Upper lobe of left lung (tissue), 6 donors: ENCODE measurements at regions not wholly inside any gene's neighbourhood (a gene's known extent, or its start where the extent isn't known, plus 50 kb on each side); places are given as distances from the start of the nearest gene placed in this dataset.

Source experiments
- ATAC-seq, 2 donors: fragments of 200-7000 bp; cut with Tn5 transposase; one replicate each; pipeline ENCODE4 v1.9.1; 2022; ENCODE audit warnings: mild to moderate bottlenecking in 2 of 2, moderate library complexity in 2 of 2; ENCODE audit not compliant: low FRiP score in 2 of 2
- DNase-seq, 2 donors: peaks; one replicate each; pipeline ENCODE4 v3.0.0-alpha.2; 2019 to 2020
- H3K27ac ChIP-seq, 4 donors: fragments of 200-600 bp; sonication (generic); one replicate each; pipeline ENCODE4 v1.5.1; 2016 to 2019
- H3K27me3 ChIP-seq, 4 donors: fragments of 200-600 bp; sonication (generic); one replicate each; pipeline ENCODE4 v1.5.1; 2017 to 2019
- H3K36me3 ChIP-seq, 4 donors: fragments of 200-600 bp; sonication (generic); one replicate each; pipeline ENCODE4 v1.5.1; 2016 to 2019
- H3K4me1 ChIP-seq, 4 donors: fragments of 200-600 bp; sonication (generic); one replicate each; pipeline ENCODE4 v1.5.1; 2018 to 2019
- H3K4me3 ChIP-seq, 4 donors: fragments of 200-600 bp; sonication (generic); one replicate each; pipeline ENCODE4 v1.5.1; 2017 to 2019; ENCODE audit warnings: mild to moderate bottlenecking in 2 of 4, moderate library complexity in 1 of 4
- H3K9me3 ChIP-seq, 4 donors: fragments of 200-600 bp; sonication (generic); one replicate each; pipeline ENCODE4 v1.5.1; 2018 to 2019
- EP300 ChIP-seq, 4 donors: sonication (generic); formaldehyde crosslinking; IDR thresholded peaks; one replicate each; pipeline ENCODE4 v1.5.1; 2017; ENCODE audit warnings: antibody characterized with exemption in 4 of 4, control low read depth in 2 of 4
- POLR2A ChIP-seq, 4 donors: fragments of 450-650 bp; IDR thresholded peaks; one replicate each; pipeline ENCODE4 v1.5.1; 2016 to 2017; ENCODE audit warnings: antibody characterized with exemption in 4 of 4, mild to moderate bottlenecking in 2 of 4
- POLR2AphosphoS5 ChIP-seq, 2 donors: sonication (generic); formaldehyde crosslinking; IDR thresholded peaks; one replicate each; pipeline ENCODE4 v1.5.1; 2017; ENCODE audit warnings: antibody characterized with exemption in 2 of 2
- WGBS, 2 donors: methylation state at CpG; one replicate each; pipeline ENCODE4 v1.1.5; 2017 to 2018; 5-methylcytosine and 5-hydroxymethylcytosine counted together
- TF ChIP-seq, protein P1 (sequence below), 6 experiments: fragments of 450-650 bp in 4 of 6; fragments of 200-600 bp in 2 of 6; sonication (generic) in 2 of 6; IDR thresholded peaks; one replicate each; pipeline ENCODE4 v1.5.1; 2016 to 2019; ENCODE audit warnings: antibody characterized with exemption in 6 of 6
- donor health status: DM: no; HTN: no; CAD: no; lungs with moderate emphysema.
- donor health status: DM: no; HTN: yes; CAD: no; lungs with severe emphysema.

DNA sequence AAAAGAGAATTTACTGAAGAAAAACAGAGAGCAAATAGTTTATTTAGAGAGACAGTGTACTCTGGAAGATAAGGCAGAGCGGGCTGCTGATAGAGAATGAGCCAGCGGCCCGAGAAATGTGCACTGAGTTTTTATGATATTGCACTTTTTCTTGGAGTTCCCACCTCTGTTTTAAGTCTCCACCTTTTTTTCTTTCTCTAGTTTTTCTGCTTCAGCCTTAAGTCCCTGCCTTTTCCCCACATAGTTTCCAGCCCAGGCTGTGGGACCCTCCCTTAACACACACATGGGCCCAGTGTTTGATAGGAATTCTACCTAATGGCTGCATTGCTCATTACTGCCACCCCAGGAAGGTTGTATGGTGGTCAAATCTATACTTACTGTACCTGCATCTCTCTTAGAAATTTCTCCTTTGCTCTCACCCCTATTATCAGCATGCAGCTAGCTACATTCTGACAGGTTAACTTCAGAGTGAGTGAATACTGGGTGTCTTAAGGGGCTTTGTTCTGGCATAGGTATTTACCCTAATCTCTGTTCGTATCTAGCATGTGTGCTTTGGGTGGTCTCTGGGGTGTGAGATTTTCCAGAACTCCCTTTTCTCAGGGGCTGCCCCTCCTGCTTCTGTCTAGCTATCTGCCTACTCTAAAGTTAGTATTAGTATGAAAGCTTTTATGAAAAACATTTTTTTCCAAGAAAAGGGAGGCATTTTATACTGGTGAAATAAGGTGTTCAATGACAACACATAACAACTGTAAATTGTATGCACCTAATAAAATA, 127.3 kb upstream of the TOP3B start:
- ATAC-seq (no peak), DNase-seq (no peak)
- Histone ChIP-seq H3K27ac (no peak overlapping the region), H3K4me3 (no peak overlapping the region), H3K4me1 (no peaks in the 10 kb centered on the region), H3K9me3 (no peaks in the 10 kb centered on the region), H3K36me3 (no peaks in the 10 kb centered on the region), H3K27me3 (no peaks in the 10 kb centered on the region)
- TF ChIP-seq, protein P1, sequence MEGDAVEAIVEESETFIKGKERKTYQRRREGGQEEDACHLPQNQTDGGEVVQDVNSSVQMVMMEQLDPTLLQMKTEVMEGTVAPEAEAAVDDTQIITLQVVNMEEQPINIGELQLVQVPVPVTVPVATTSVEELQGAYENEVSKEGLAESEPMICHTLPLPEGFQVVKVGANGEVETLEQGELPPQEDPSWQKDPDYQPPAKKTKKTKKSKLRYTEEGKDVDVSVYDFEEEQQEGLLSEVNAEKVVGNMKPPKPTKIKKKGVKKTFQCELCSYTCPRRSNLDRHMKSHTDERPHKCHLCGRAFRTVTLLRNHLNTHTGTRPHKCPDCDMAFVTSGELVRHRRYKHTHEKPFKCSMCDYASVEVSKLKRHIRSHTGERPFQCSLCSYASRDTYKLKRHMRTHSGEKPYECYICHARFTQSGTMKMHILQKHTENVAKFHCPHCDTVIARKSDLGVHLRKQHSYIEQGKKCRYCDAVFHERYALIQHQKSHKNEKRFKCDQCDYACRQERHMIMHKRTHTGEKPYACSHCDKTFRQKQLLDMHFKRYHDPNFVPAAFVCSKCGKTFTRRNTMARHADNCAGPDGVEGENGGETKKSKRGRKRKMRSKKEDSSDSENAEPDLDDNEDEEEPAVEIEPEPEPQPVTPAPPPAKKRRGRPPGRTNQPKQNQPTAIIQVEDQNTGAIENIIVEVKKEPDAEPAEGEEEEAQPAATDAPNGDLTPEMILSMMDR (IDR thresholded peaks at IDR 0.05) = no peak
- TF ChIP-seq POLR2A (IDR thresholded peaks at IDR 0.05) = no peak
- no peak for TF ChIP-seq EP300 (IDR thresholded peaks at IDR 0.05)
- TF ChIP-seq POLR2AphosphoS5 (IDR thresholded peaks at IDR 0.05) = no peak
- 91 to 94% methylated on average over 4 of the region's 4 CpGs for WGBS, 2 donors

DNA sequence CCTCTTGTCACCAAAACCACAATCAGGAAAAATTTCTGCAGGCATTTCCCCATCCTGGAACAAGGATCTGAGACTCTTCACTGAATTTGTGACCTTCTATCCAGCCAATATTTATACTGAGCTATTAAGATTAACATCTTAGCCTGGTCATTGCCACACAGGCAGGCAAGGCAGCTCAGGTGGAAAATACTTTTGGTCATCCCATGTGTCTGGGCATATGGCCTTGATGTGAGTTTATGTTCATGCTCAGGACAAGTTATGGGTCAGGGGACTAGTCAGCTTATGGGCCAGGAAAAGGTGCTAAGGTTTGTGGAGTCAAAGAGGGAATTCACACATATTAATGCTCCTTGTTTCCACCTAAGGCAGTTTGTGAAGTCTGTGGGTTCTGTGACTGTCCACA, 124.3 kb upstream of the TOP3B start:
- Histone ChIP-seq H3K9me3 (no peaks in the 10 kb centered on the region), H3K4me1 (no peaks in the 10 kb centered on the region), H3K4me3 (no peak overlapping the region), H3K27ac (no peak overlapping the region), H3K36me3 (no peaks in the 10 kb centered on the region), H3K27me3 (no peaks in the 10 kb centered on the region)
- DNase-seq (no peak), ATAC-seq (no peak)
- TF ChIP-seq POLR2AphosphoS5 (IDR thresholded peaks at IDR 0.05) = no peak

DNA sequence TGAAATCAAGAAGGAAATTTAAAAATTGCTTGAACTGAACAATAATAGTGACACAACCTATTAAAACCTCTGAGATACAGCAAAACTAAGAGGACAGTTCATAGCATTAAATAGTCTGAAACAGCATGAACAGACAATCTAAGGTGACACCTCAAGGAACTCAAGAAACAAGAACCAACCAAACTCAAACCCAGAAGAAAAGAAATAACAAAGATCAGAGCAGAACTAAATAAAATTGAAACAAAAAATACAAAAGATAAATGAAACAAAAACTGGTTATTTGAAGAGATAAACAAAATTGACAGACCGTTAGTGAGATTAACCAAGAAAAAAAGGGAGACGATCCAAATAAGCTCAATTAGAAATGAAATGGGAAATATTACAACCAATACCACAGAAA, 122.8 kb upstream of the TOP3B start:
- no peak for TF ChIP-seq EP300 (IDR thresholded peaks at IDR 0.05)
- TF ChIP-seq, protein P1 (IDR thresholded peaks at IDR 0.05) = no peak
- TF ChIP-seq POLR2A (IDR thresholded peaks at IDR 0.05) = no peak
- no peak for TF ChIP-seq POLR2AphosphoS5 (IDR thresholded peaks at IDR 0.05)
- 78 to 90% methylated on average over 2 of the region's 2 CpGs for WGBS, 2 donors
- Histone ChIP-seq H3K36me3 (no peaks in the 10 kb centered on the region), H3K4me1 (no peaks in the 10 kb centered on the region), H3K9me3 (no peaks in the 10 kb centered on the region), H3K27ac (no peak overlapping the region), H3K27me3 (no peaks in the 10 kb centered on the region), H3K4me3 (no peak overlapping the region)
- DNase-seq = no peak
- no peak for ATAC-seq

DNA sequence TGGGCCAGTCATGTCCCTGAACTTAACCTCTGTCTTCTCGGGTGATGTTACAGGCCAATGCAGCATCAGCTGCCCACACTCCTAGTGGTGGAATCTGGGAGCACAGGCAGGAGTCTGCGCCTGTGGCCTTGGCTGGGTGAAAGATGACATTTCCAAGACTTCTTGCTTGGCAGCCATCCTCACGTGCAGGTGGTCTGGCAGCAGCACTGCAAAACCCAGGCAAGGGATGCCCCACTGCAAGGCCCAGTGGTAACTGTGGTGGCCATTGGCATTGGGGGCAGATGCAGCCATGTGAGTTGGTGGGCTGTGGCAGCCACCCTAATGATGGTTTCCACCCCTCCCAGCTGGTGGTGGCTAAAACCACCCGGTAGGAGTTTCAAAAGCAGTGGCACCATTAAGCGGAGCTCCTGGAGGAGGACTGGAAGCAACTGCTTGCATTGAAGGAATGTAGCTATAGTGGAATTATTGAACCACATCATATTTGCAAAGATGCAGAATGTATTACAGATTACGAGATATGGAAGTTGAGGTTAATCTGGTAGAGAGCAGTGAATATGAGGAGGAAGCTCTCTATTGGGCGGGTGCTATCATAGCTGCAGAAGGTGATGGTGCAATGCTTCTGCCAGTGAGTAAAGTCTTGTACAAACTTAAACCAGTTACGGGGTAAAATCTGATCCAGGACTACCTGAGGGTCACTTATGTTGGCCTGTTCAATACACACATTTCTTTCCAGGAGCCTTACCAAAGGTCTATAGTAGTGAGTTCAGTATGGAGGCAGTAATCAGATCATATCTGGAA, 120.7 kb upstream of the TOP3B start:
- whole genome bisulfite sequencing, 2 donors = 62 to 81% methylated on average over 8 of the region's 8 CpGs
- H3K4me1 ChIP-seq = no peaks in the 10 kb centered on the region
- H3K27ac ChIP-seq = no peak overlapping the region
- no peaks in the 10 kb centered on the region for H3K9me3 ChIP-seq
- H3K27me3 ChIP-seq = no peaks in the 10 kb centered on the region
- H3K4me3 ChIP-seq = no peak overlapping the region
- TF ChIP-seq, protein P1 (IDR thresholded peaks at IDR 0.05) = peak in 1 of 6 experiments; percentile 23
- TF ChIP-seq POLR2A (IDR thresholded peaks at IDR 0.05) = no peak
- DNase-seq = no peak
- H3K36me3 ChIP-seq = no peaks in the 10 kb centered on the region
- ATAC-seq = no peak

DNA sequence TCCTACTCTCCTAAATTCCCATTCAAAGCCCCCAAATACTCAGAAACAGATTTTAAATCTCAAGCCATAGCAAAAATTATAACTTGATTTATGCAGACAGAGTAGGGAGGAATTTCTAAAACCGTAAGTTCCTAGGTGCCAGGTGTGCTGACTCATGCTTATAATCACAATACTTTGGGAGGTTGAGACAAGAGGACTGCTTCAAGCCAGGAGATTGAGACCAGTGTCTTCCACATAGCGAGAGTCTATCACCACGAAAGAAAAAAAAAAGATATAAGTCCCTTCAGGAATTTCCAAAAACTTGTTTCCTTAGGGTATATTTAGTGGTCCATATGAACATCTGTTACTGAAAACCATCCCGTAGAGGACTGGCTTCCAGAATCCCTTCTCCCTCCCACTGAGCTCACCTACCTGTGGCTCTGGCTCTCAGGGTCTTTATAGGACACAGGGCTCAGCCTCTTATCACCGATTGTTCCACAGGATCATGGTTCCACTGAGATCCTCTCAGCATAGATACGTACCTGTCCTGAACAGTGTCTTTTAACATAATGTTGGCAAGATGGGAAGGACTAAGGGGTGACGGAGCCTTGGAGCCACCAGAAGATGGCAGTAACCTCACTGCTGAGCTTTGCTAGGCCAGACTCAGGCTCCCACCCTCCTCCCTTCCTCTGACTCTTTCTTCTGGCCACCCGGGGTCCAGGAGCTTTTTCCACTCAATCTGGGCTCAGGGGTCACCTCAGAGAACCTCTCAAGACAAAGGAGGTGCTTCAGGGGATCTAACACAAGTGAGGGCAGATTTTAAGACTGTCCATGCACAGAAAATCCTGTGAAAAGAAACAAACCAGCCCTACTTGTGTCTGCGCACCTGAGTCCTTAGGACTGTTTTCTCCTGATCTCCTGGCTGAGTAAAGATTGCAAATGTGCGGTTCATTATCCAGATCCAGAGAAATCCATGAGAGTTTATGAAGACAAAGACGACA, 117.5 kb upstream of the TOP3B start:
- H3K4me1 ChIP-seq = no peaks in the 10 kb centered on the region
- no peak overlapping the region for H3K27ac ChIP-seq
- ATAC-seq (no peak), DNase-seq (no peak)
- TF ChIP-seq POLR2AphosphoS5 (IDR thresholded peaks at IDR 0.05) = no peak
- TF ChIP-seq POLR2A (IDR thresholded peaks at IDR 0.05) = no peak
- no peak for TF ChIP-seq EP300 (IDR thresholded peaks at IDR 0.05)
- TF ChIP-seq, protein P1 (IDR thresholded peaks at IDR 0.05) = no peak
- no peaks in the 10 kb centered on the region for H3K9me3 ChIP-seq
- H3K36me3 ChIP-seq = no peaks in the 10 kb centered on the region
- H3K4me3 ChIP-seq = no peak overlapping the region
- 68 to 70% methylated on average over 11 of the region's 11 CpGs for WGBS, 2 donors
- no peaks in the 10 kb centered on the region for H3K27me3 ChIP-seq
